HL-60 (cell line): ENCODE measurements at regions not wholly inside any gene's neighbourhood (a gene's known extent, or its start where the extent isn't known, plus 50 kb on each side); places are given as distances from the start of the nearest gene placed in this dataset.

Experiments
- REST ChIP-seq: IDR thresholded peaks from 2 replicates; pipeline ENCODE4 v1.6.1; 2012; ENCODE audit warnings: low read depth; ENCODE audit not compliant: insufficient replicate concordance
- TF ChIP-seq, protein P1 (sequence below): IDR thresholded peaks from one replicate; pipeline ENCODE4 v1.5.1; 2011; ENCODE audit warnings: low read length, control low read depth, inconsistent platforms; ENCODE audit not compliant: insufficient read depth

DNA sequence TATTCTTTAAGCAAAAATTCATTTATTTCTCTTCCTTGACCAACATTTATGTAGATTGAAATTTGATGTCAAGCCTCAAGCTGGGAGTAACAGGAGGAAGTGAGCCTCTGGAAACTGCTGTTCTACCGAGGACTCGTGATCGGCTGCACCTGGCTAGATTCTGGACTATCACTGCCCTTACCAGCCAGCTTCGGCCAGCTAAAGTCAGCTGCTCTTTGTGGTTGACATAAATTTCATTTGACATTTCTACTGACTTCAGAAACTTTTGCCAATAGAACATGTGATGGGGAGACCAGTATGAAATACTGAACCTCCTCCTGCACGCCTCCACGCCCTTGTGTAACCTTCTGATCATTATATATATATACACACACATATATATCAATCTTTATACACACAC, 74.2 kb upstream of the RGPD5 start:
- TF ChIP-seq, protein P1, sequence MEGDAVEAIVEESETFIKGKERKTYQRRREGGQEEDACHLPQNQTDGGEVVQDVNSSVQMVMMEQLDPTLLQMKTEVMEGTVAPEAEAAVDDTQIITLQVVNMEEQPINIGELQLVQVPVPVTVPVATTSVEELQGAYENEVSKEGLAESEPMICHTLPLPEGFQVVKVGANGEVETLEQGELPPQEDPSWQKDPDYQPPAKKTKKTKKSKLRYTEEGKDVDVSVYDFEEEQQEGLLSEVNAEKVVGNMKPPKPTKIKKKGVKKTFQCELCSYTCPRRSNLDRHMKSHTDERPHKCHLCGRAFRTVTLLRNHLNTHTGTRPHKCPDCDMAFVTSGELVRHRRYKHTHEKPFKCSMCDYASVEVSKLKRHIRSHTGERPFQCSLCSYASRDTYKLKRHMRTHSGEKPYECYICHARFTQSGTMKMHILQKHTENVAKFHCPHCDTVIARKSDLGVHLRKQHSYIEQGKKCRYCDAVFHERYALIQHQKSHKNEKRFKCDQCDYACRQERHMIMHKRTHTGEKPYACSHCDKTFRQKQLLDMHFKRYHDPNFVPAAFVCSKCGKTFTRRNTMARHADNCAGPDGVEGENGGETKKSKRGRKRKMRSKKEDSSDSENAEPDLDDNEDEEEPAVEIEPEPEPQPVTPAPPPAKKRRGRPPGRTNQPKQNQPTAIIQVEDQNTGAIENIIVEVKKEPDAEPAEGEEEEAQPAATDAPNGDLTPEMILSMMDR, result no peak
- TF ChIP-seq REST, result no peak
